Panc1 (cell line): ENCODE measurements at regions not wholly inside any gene's neighbourhood (a gene's known extent, or its start where the extent isn't known, plus 50 kb on each side); places are given as distances from the start of the nearest gene placed in this dataset.

ENCODE experiments used
- ATAC-seq: fragments of 200-7000 bp; cut with Tn5 transposase; 2 replicates; pipeline ENCODE4 v1.9.1; 2020; ENCODE audit warnings: mild to moderate bottlenecking, moderate library complexity
- BruUV-seq: library from RNA; stranded (reverse); fragments of 400-500 nt; replicated peaks from 2 replicates; lab custom pipeline; 2021; lab: Mats Ljungman, UMichigan
- CTCF ChIA-PET: fragments of 300-600 bp; sonication (Branson Sonifier 250); formaldehyde crosslinking; loops from one replicate; lab custom pipeline; 2022; ENCODE audit warnings: antibody characterized with exemption; lab: Charles Lee
- POLR2A ChIA-PET: fragments of 300-600 bp; sonication (Branson Sonifier 250); formaldehyde crosslinking; loops from one replicate; lab custom pipeline; 2022; ENCODE audit warnings: antibody characterized with exemption; lab: Charles Lee
- DNase-seq: peaks from one replicate; pipeline ENCODE4 v3.0.0-alpha.2; 2010; ENCODE audit warnings: low read depth, low spot score
- H3K27ac ChIP-seq: 2 replicates; pipeline ENCODE4 v1.5.1; 2011; ENCODE audit warnings: mild to moderate bottlenecking, low read length, inconsistent platforms
- H3K27me3 ChIP-seq: fragments of 200-500 bp; sonication (Bioruptor generic); 2 replicates; pipeline ENCODE4 v1.6.0; 2014; ENCODE audit warnings: low read length, inconsistent platforms; ENCODE audit not compliant: control insufficient read depth, insufficient read depth
- H3K36me3 ChIP-seq: fragments of 200-500 bp; sonication (Bioruptor generic); 2 replicates; pipeline ENCODE4 v1.5.1; 2014; ENCODE audit warnings: inconsistent platforms, mild to moderate bottlenecking, low read length, moderate library complexity; ENCODE audit not compliant: control insufficient read depth, insufficient read depth
- H3K4me1 ChIP-seq: 2 replicates; pipeline ENCODE4 v1.5.1; 2011; ENCODE audit warnings: inconsistent platforms, mild to moderate bottlenecking, low read length, moderate library complexity; ENCODE audit not compliant: control insufficient read depth, insufficient read depth
- H3K4me3 ChIP-seq, 2 experiments: 2 replicates each; pipeline ENCODE4 v1.5.1; 2011 to 2012; ENCODE audit warnings: low read depth in 2 of 2, low read length in 2 of 2, mild to moderate bottlenecking in 2 of 2, inconsistent platforms in 1 of 2, moderate library complexity in 1 of 2
- H3K9me3 ChIP-seq: fragments of 200-500 bp; sonication (Bioruptor generic); 2 replicates; pipeline ENCODE4 v1.5.1; 2014; ENCODE audit warnings: low read depth, mild to moderate bottlenecking, inconsistent platforms, low read length, moderate library complexity; ENCODE audit not compliant: control insufficient read depth, insufficient read depth
- CTCF ChIP-seq: fragments of 450-650 bp; IDR thresholded peaks from 2 replicates; pipeline ENCODE4 v1.5.1; 2017; ENCODE audit warnings: mild to moderate bottlenecking
- POLR2AphosphoS5 ChIP-seq: IDR thresholded peaks from 2 replicates; pipeline ENCODE4 v1.6.1; 2012; ENCODE audit warnings: mild to moderate bottlenecking, low read depth, low read length, moderate library complexity
- REST ChIP-seq, 2 experiments: IDR thresholded peaks; 2 replicates each; pipeline ENCODE4 v1.6.1; 2011 to 2012; ENCODE audit warnings: low read depth in 2 of 2, control low read depth in 1 of 2, low read length in 1 of 2, mild to moderate bottlenecking in 1 of 2, moderate library complexity in 1 of 2; ENCODE audit not compliant: insufficient read depth in 1 of 2
- SIN3A ChIP-seq: IDR thresholded peaks from 2 replicates; pipeline ENCODE4 v1.6.1; 2012; ENCODE audit warnings: low read depth, mild to moderate bottlenecking, low read length, moderate library complexity, borderline replicate concordance; ENCODE audit not compliant: insufficient read depth
- TCF7L2 ChIP-seq: IDR thresholded peaks from 2 replicates; pipeline ENCODE4 v1.6.1; 2011; ENCODE audit warnings: mild to moderate bottlenecking, low read depth, low read length, inconsistent platforms
- in situ Hi-C: cut with HindIII; loops from 2 replicates; pipeline ENCODE4 v1.10.0; 2016; ENCODE audit warnings: low sequenced_read_pairs, low pct_unique_long_range_greater_than_20kb
- intact Hi-C: fragments of 100-400 bp; cut with micrococcal nuclease; formaldehyde crosslinking; loops from one replicate; pipeline ENCODE4 v1.10.0; 2022; ENCODE audit not compliant: unreplicated experiment

DNA sequence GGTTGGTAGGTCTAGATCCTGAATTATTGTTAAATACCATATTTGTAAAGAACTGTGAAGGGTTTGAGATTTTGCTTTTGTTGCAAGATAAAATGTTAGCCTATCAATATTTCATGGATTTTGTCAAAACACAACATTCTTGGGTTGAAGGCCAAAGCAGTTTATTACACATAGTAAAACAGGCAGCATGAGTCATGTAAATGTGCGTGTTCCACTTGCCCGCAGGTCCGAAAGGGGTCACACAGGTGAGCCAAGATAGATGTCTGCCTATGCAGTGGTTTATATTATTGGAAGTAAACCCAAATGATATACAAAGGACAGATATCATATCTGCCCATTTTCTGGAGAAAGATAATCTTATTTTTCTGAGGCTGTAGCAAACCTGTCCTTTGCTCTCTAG is 1654.4 kb upstream of the SPRY2 start:
- no peak for DNase-seq
- H3K4me1 ChIP-seq: no peaks in the 10 kb centered on the region
- intact Hi-C loops (no loop called here), in situ Hi-C loops (no loop called here)
- no peak overlapping the region for H3K27ac ChIP-seq
- H3K27me3 ChIP-seq: no peaks in the 10 kb centered on the region
- TF ChIP-seq POLR2AphosphoS5 (no peak), CTCF (no peak), TCF7L2 (no peak), REST (IDR thresholded peaks at IDR 0.05; ENCODE audit: insufficient read depth in 1 of 2, low read depth in 2 of 2, low read length in 1 of 2) (no peak), SIN3A (no peak)
- no peak for ATAC-seq
- no TSS peak for BruUV-seq
- H3K9me3 ChIP-seq: no peaks in the 10 kb centered on the region
- CTCF ChIA-PET: no interaction called here
- H3K36me3 ChIP-seq: no peaks in the 10 kb centered on the region
- POLR2A ChIA-PET: no interaction called here
- H3K4me3 ChIP-seq: no peak overlapping the region

- Histone ChIP-seq H3K27ac (no peak overlapping the region), H3K4me3 (no peak overlapping the region), H3K27me3 (no peaks in the 10 kb centered on the region), H3K4me1 (no peaks in the 10 kb centered on the region), H3K36me3 (no peaks in the 10 kb centered on the region), H3K9me3 (no peaks in the 10 kb centered on the region)
- TF ChIP-seq REST (IDR thresholded peaks at IDR 0.05; ENCODE audit: insufficient read depth in 1 of 2, low read depth in 2 of 2, low read length in 1 of 2): no peak
- TF ChIP-seq TCF7L2: no peak
- no peak for TF ChIP-seq POLR2AphosphoS5
- TF ChIP-seq CTCF: no peak
- TF ChIP-seq SIN3A: no peak
- DNase-seq (no peak), ATAC-seq (no peak)
- intact Hi-C loops: no loop called here
- CTCF ChIA-PET: no interaction called here
- in situ Hi-C loops: no loop called here
- BruUV-seq: no TSS peak
- POLR2A ChIA-PET: no interaction called here
Observed at GRCh38 chr13:81990652-81991051, 1649.7 kb upstream of the SPRY2 start.
